K562 (cell line): ENCODE measurements at regions not wholly inside any gene's neighbourhood (a gene's known extent, or its start where the extent isn't known, plus 50 kb on each side); places are given as distances from the start of the nearest gene placed in this dataset.

Source experiments
- YY1 ChIP-seq, 3 experiments: IDR thresholded peaks; 2 replicates each; pipeline ENCODE4 v1.6.1; 2011; ENCODE audit warnings: low read length in 2 of 3, mild to moderate bottlenecking in 2 of 3, moderate library complexity in 2 of 3, borderline replicate concordance in 1 of 3, control low read depth in 1 of 3, low read depth in 1 of 3; ENCODE audit not compliant: insufficient read depth in 3 of 3, insufficient replicate concordance in 2 of 3, control insufficient read depth in 1 of 3, insufficient read length in 1 of 3; ENCODE audit errors: extremely low read depth in 1 of 3
- TF ChIP-seq, protein P1 (sequence below), 2 experiments: fragments of 450-650 bp in 1 of 2; sonication (generic) in 1 of 2; formaldehyde crosslinking in 1 of 2; IDR thresholded peaks; 2 replicates each; pipeline versions ENCODE4 v1.7.1 to v1.9.0; 2016 to 2022; ENCODE audit warnings: inconsistent platforms in 1 of 2, mild to moderate bottlenecking in 1 of 2, missing genetic modification reagents in 1 of 2

DNA sequence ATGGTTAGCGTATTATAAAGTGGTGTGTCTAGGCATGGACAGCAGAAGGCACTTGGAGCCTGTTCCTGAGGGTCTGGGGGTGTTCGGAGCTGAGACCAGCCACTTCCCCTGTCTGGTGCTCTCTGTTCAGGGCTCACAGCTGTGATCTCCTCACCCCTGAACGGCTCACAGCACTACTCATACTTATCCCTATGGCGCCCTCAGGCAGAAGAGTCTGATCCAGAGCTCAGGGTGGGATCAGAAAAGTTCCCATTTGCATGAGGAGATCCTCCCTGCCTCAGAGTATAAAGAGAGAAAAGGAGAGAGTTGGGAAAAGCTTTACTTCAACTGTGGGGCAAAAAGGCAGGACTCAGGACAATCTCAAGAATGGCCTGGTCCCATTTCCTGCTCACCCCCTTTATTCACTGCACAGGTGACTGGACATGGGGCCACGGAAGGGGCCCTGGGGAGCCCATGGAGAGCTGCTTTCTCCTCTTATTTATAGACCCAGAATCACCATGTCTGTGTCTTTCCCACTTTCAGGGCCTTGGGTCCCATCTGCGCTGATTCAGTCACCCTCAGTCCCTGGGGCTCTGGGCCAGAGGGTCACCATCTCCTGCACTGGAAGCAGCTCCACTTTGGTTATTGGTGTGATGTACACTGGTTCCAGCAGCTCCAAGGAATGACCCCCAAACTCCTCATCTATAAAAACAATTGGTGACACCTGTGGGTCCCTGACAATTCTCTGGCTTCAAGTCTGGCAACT, 97.0 kb upstream of the TOP3B start (continued):
- no peak for TF ChIP-seq YY1 (IDR thresholded peaks at IDR 0.05; ENCODE audit: borderline replicate concordance in 1 of 3, control insufficient read depth in 1 of 3, extremely low read depth in 1 of 3, insufficient read depth in 3 of 3, insufficient read length in 1 of 3, insufficient replicate concordance in 2 of 3, low read depth in 1 of 3, low read length in 2 of 3)
- TF ChIP-seq, protein P1, sequence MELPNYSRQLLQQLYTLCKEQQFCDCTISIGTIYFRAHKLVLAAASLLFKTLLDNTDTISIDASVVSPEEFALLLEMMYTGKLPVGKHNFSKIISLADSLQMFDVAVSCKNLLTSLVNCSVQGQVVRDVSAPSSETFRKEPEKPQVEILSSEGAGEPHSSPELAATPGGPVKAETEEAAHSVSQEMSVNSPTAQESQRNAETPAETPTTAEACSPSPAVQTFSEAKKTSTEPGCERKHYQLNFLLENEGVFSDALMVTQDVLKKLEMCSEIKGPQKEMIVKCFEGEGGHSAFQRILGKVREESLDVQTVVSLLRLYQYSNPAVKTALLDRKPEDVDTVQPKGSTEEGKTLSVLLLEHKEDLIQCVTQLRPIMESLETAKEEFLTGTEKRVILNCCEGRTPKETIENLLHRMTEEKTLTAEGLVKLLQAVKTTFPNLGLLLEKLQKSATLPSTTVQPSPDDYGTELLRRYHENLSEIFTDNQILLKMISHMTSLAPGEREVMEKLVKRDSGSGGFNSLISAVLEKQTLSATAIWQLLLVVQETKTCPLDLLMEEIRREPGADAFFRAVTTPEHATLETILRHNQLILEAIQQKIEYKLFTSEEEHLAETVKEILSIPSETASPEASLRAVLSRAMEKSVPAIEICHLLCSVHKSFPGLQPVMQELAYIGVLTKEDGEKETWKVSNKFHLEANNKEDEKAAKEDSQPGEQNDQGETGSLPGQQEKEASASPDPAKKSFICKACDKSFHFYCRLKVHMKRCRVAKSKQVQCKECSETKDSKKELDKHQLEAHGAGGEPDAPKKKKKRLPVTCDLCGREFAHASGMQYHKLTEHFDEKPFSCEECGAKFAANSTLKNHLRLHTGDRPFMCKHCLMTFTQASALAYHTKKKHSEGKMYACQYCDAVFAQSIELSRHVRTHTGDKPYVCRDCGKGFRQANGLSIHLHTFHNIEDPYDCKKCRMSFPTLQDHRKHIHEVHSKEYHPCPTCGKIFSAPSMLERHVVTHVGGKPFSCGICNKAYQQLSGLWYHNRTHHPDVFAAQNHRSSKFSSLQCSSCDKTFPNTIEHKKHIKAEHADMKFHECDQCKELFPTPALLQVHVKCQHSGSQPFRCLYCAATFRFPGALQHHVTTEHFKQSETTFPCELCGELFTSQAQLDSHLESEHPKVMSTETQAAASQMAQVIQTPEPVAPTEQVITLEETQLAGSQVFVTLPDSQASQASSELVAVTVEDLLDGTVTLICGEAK (IDR thresholded peaks at IDR 0.05), result no peak
- TF ChIP-seq, protein P1 (CRISPR knock-in tag; IDR thresholded peaks at IDR 0.05), result 0 out of 2 replicates have a peak, but pooled peaks have one; percentile 11
